Naive thymus-derived CD8-positive, alpha-beta T cell (primary cell): ENCODE measurements at regions not wholly inside any gene's neighbourhood (a gene's known extent, or its start where the extent isn't known, plus 50 kb on each side); places are given as distances from the start of the nearest gene placed in this dataset.

Experiments used
- ATAC-seq, 2 donors: fragments of 150-1000 bp; cut with Tn5 transposase in 1 of 2; sonication (Bioruptor Pico), chemical (Tn5 transposase) in 1 of 2; 1 replicate in 1 of 2; 2 replicates in 1 of 2; pipeline ENCODE4 v1.10.0; 2021; ENCODE audit warnings: mild to moderate bottlenecking in 2 of 2, moderate library complexity in 2 of 2
- POLR2A ChIA-PET: fragments of 350-600 bp; sonication (Branson Sonifier 250); formaldehyde crosslinking; loops from one replicate; lab custom pipeline; 2021; ENCODE audit warnings: antibody characterized with exemption; lab: Charles Lee
- DNase-seq, 10 donors: peaks; one replicate each; pipeline versions ENCODE4 v3.0.0 to v3.0.0-alpha.2; 2020 to 2022
- H3K27ac Mint-ChIP-seq, 10 donors: one replicate each; pipeline ENCODE4 v1.8.0; 2020 to 2022; ENCODE audit warnings: mild to moderate bottlenecking in 10 of 10, mixed read lengths in 10 of 10, moderate library complexity in 4 of 10, inconsistent platforms in 1 of 10
- H3K27me3 Mint-ChIP-seq, 5 donors: one replicate each; pipeline ENCODE4 v1.8.0; 2021 to 2022; ENCODE audit warnings: mixed read lengths in 5 of 5
- H3K36me3 Mint-ChIP-seq, 3 donors: one replicate each; pipeline ENCODE4 v1.8.0; 2020 to 2022; ENCODE audit warnings: mixed read lengths in 3 of 3, mild to moderate bottlenecking in 2 of 3, inconsistent platforms in 1 of 3
- H3K4me1 Mint-ChIP-seq, 4 donors: one replicate each; pipeline ENCODE4 v1.8.0; 2021 to 2022; ENCODE audit warnings: mixed read lengths in 4 of 4
- H3K4me3 Mint-ChIP-seq, 10 donors: one replicate each; pipeline ENCODE4 v1.8.0; 2020 to 2022; ENCODE audit warnings: mild to moderate bottlenecking in 10 of 10, mixed read lengths in 10 of 10, moderate library complexity in 6 of 10, inconsistent platforms in 1 of 10
- H3K9me3 Mint-ChIP-seq, 9 donors: one replicate each; pipeline ENCODE4 v1.8.0; 2020 to 2022; ENCODE audit warnings: mixed read lengths in 9 of 9, mild to moderate bottlenecking in 3 of 9, inconsistent platforms in 1 of 9, moderate library complexity in 1 of 9

- H3K9me3 Mint-ChIP-seq: no peaks in the 10 kb centered on the region
- DNase-seq (no peak), ATAC-seq (no peak)
- no peak overlapping the region for H3K4me3 Mint-ChIP-seq
- POLR2A ChIA-PET: no interaction called here
- H3K27me3 Mint-ChIP-seq: peaks cover 0 to 25% (median 6%) of the 10 kb centered on the region in 5 donors
- H3K36me3 Mint-ChIP-seq: peaks cover 0 to 3% (median 0%) of the 10 kb centered on the region in 3 donors
- no peak overlapping the region for H3K27ac Mint-ChIP-seq
- H3K4me1 Mint-ChIP-seq: peaks cover 7 to 37% (median 15%) of the 10 kb centered on the region in 4 donors
These were observed 100.1 kb upstream of the DUSP10 start for GRCh38 chr1:221841983-221842335.

GRCh38 chr1:221841251-221841982 is 99.5 kb upstream of the DUSP10 start:
- no peaks in the 10 kb centered on the region for H3K9me3 Mint-ChIP-seq
- H3K36me3 Mint-ChIP-seq: peaks cover 0 to 3% (median 0%) of the 10 kb centered on the region in 3 donors
- peaks cover 0 to 30% (median 6%) of the 10 kb centered on the region in 5 donors for H3K27me3 Mint-ChIP-seq
- H3K4me1 Mint-ChIP-seq: peaks cover 7 to 37% (median 15%) of the 10 kb centered on the region in 4 donors
- H3K4me3 Mint-ChIP-seq: no peak overlapping the region
- ATAC-seq (no peak), DNase-seq (no peak)
- POLR2A ChIA-PET: no interaction called here
- H3K27ac Mint-ChIP-seq: peak overlapping the region in 2 of 10 donors; percentile 8 to 72

GRCh38 chr1:221840511-221841243 is 98.8 kb upstream of the DUSP10 start:
- H3K36me3 Mint-ChIP-seq: peaks cover 0 to 3% (median 0%) of the 10 kb centered on the region in 3 donors
- H3K4me3 Mint-ChIP-seq: no peak overlapping the region
- H3K9me3 Mint-ChIP-seq: no peaks in the 10 kb centered on the region
- peak overlapping the region in 3 of 10 donors; percentile 72 to 78 (median 78) for H3K27ac Mint-ChIP-seq
- POLR2A ChIA-PET: no interaction called here
- DNase-seq (no peak), ATAC-seq (no peak)
- peaks cover 0 to 37% (median 6%) of the 10 kb centered on the region in 5 donors for H3K27me3 Mint-ChIP-seq
- peaks cover 7 to 37% (median 15%) of the 10 kb centered on the region in 4 donors for H3K4me1 Mint-ChIP-seq

DNA sequence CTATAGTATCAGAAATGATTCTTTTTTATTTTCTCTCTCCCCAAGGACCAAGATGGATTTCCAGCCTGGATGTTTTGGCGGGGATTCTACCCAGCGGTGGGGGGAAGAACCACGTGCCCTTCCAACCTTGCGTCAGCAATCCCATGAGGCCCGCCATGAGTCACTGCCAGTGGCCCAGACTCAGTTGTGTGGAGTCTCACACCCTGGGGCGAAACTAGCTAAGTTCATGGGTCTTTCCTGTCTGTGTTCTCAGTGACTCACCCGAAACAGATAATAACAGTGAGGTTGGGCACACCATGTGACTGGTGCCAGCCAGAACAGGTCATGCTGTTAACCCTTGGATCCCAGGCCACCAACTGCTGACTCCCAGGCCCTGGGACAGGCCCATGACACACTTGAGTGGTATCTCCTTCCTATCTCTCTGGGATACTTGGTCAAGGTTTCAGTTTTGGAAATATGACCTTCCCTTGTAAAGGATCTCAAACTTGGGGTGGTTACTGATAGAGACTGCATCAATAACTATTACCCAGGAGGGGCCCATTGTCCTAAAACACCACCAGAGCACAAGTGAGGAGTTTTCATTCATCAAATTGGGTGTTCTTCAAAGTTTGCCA is 98.0 kb upstream of the DUSP10 start:
- Mint-ChIP-seq H3K9me3 (no peaks in the 10 kb centered on the region), H3K36me3 (peaks cover 0 to 3% (median 0%) of the 10 kb centered on the region in 3 donors), H3K27ac (peak overlapping the region in 4 of 10 donors; percentile 27 to 78 (median 75)), H3K4me1 (peaks cover 7 to 37% (median 15%) of the 10 kb centered on the region in 4 donors), H3K27me3 (peaks cover 0 to 42% (median 6%) of the 10 kb centered on the region in 5 donors), H3K4me3 (peak overlapping the region in 1 of 10 donors; percentile 41)
- peak; percentile 25 to 77 for ATAC-seq
- DNase-seq: peak in 4 of 10 donors; percentile 3 to 71 (median 52)
- POLR2A ChIA-PET: no interaction called here

GRCh38 chr1:221839321-221839720 is 97.4 kb upstream of the DUSP10 start:
- Mint-ChIP-seq H3K4me3 (peak overlapping the region in 1 of 10 donors; percentile 3), H3K36me3 (peaks cover 0 to 3% (median 0%) of the 10 kb centered on the region in 3 donors), H3K9me3 (no peaks in the 10 kb centered on the region), H3K27me3 (peaks cover 0 to 42% (median 6%) of the 10 kb centered on the region in 5 donors), H3K27ac (peak overlapping the region in 4 of 10 donors; percentile 27 to 78 (median 75)), H3K4me1 (peaks cover 7 to 37% (median 15%) of the 10 kb centered on the region in 4 donors)
- ATAC-seq (no peak), DNase-seq (no peak)
- POLR2A ChIA-PET: no interaction called here

GRCh38 chr1:221837896-221838295 is 96.0 kb upstream of the DUSP10 start:
- ATAC-seq (peak; percentile 51 to 71), DNase-seq (peak in 4 of 10 donors; percentile 1 to 40 (median 26))
- Mint-ChIP-seq H3K27me3 (peaks cover 0 to 42% (median 6%) of the 10 kb centered on the region in 5 donors), H3K4me3 (peak overlapping the region; percentile 38 to 84 (median 60)), H3K9me3 (no peaks in the 10 kb centered on the region), H3K36me3 (peaks cover 0 to 3% (median 0%) of the 10 kb centered on the region in 3 donors), H3K4me1 (peaks cover 7 to 37% (median 15%) of the 10 kb centered on the region in 4 donors), H3K27ac (peak overlapping the region in 9 of 10 donors; percentile 4 to 88 (median 45))
- POLR2A ChIA-PET: no interaction called here

GRCh38 chr1:221834698-221835513 is 93.0 kb upstream of the DUSP10 start:
- Mint-ChIP-seq H3K4me1 (peaks cover 7 to 38% (median 17%) of the 10 kb centered on the region in 4 donors), H3K4me3 (no peak overlapping the region), H3K36me3 (no peaks in the 10 kb centered on the region), H3K27me3 (peaks cover 0 to 34% (median 4%) of the 10 kb centered on the region in 5 donors), H3K27ac (no peak overlapping the region), H3K9me3 (no peaks in the 10 kb centered on the region)
- DNase-seq: no peak
- POLR2A ChIA-PET: no interaction called here
- no peak for ATAC-seq

GRCh38 chr1:221832617-221833016 is 90.7 kb upstream of the DUSP10 start:
- ATAC-seq: no peak
- Mint-ChIP-seq H3K9me3 (no peaks in the 10 kb centered on the region), H3K27ac (no peak overlapping the region), H3K4me3 (no peak overlapping the region), H3K4me1 (peaks cover 9 to 39% (median 18%) of the 10 kb centered on the region in 4 donors), H3K27me3 (peaks cover 0 to 23% (median 4%) of the 10 kb centered on the region in 5 donors), H3K36me3 (no peaks in the 10 kb centered on the region)
- no peak for DNase-seq
- POLR2A ChIA-PET: no interaction called here

GRCh38 chr1:221832151-221832550 is 90.3 kb upstream of the DUSP10 start:
- Mint-ChIP-seq H3K9me3 (no peaks in the 10 kb centered on the region), H3K27me3 (peaks cover 0 to 18% (median 0%) of the 10 kb centered on the region in 5 donors), H3K4me1 (peaks cover 9 to 40% (median 18%) of the 10 kb centered on the region in 4 donors), H3K27ac (peak overlapping the region in 1 of 10 donors; percentile 26), H3K4me3 (no peak overlapping the region), H3K36me3 (no peaks in the 10 kb centered on the region)
- ATAC-seq: no peak
- DNase-seq: no peak
- POLR2A ChIA-PET: no interaction called here

DNA sequence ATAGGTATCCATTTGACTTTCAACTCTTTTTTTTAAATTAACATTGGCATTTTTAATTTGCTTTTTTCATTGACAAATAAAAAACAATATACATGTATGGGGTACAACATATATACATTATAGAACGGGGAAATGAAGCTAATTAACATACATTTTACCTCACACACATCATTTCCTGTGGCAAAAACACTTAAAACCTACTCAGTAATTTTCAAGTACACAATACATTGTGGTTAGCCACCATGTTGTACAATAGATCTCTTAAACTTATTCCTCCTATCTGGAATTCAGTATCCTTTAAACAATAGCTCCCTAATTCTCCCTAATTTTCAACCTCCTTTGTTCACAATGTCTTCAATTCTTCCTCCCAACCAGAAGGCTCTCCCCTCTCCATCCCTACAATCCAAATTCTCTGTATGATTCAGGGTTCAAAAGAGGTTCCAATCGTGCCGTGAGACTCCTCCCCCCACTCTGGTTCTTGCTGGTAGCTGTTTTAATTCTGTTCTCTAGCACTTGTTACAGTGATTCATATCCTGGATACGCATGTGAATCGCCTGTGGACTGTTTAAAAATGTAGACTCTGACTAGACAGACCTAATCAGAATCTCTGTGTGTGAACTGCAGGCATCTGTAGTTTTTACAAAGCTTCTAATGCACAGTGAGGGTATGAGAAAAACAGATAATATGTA is 87.6 kb upstream of the DUSP10 start:
- peaks cover 0 to 3% (median 0%) of the 10 kb centered on the region in 5 donors for H3K27me3 Mint-ChIP-seq
- POLR2A ChIA-PET: no interaction called here
- H3K36me3 Mint-ChIP-seq: no peaks in the 10 kb centered on the region
- peak; percentile 53 to 61 for ATAC-seq
- peak in 2 of 10 donors; percentile 18 to 51 for DNase-seq
- H3K4me1 Mint-ChIP-seq: peaks cover 18 to 59% (median 31%) of the 10 kb centered on the region in 4 donors
- no peaks in the 10 kb centered on the region for H3K9me3 Mint-ChIP-seq
- peak overlapping the region in 8 of 10 donors; percentile 2 to 81 (median 48) for H3K4me3 Mint-ChIP-seq
- H3K27ac Mint-ChIP-seq: peak overlapping the region in 9 of 10 donors; percentile 1 to 95 (median 40)

DNA sequence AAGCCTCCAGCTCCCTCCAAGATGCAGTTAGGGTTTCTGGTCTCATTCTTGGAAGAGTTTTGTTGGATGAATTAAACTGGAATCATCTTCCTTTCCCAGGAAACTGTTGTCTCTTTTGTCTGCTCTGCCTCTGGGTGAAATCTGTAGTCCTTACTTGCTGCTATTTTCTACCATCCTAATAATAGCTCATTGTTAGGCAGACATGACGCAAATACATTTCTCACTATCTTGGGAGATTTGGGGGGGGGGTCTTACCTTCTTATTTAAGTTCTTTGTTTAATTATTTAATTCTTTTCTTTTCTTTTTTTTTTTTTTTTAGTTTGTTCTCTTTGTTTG is 85.4 kb upstream of the DUSP10 start:
- peaks cover 18 to 60% (median 31%) of the 10 kb centered on the region in 4 donors for H3K4me1 Mint-ChIP-seq
- H3K27ac Mint-ChIP-seq: peak overlapping the region in 4 of 10 donors; percentile 19 to 88 (median 52)
- no peak for ATAC-seq
- no peaks in the 10 kb centered on the region for H3K36me3 Mint-ChIP-seq
- POLR2A ChIA-PET: no interaction called here
- H3K27me3 Mint-ChIP-seq: no peaks in the 10 kb centered on the region
- no peak for DNase-seq
- no peaks in the 10 kb centered on the region for H3K9me3 Mint-ChIP-seq
- no peak overlapping the region for H3K4me3 Mint-ChIP-seq
